ENCODE measurements at regions not wholly inside any gene's neighbourhood (a gene's known extent, or its start where the extent isn't known, plus 50 kb on each side); places are given as distances from the start of the nearest gene placed in this dataset.
"Not testable (repeated sequence)": the region's sequence is repeated elsewhere in the genome, so short reads cannot be mapped to it uniquely, and the experiment has no call there.

DNA sequence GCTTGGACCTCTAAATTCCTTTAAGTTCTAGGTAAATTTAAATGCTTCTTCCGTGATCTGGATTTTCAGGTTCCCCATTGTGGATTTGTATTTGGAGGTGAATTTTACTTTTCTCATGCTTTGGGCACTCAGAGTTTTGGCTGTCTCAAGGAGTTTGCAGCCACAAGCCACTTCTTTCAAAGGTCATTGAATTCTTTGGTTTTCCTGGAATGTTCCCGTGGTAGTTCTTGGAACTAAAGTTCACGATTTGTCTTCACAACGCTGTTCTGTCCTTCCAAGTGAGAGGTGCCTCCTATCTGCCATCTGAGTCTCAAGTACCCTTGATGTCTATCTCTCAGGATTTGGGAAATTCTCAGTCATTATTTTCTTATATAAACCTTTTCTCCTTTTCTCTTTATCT, 1438.7 kb upstream of the ZEB2 start:
- DNase-seq, result peak; percentile 7

DNA sequence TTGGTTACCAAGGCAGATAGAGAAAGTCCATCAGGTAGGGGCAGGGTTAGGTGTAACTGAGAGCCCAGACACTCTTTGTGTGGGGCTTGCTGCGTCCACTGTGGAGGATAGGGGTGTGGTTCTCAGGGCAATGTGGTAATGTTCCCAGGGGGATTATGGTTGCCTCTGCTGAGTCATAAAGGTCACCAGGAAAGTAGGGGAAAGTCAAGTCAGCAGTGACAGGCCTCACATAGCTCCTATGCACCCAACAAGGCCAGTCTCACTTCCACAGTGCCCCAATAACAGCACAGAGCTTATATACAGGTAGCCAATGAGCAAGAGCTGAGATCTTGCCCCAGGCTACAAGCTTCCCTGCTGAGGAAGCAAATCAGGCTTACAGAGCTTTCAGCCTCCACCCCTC, 1438.0 kb upstream of the ZEB2 start:
- DNase-seq, result peak; percentile 26

- DNase-seq, result no peak
Observed at GRCh38 chr2:145939949-145940348, 1420.0 kb upstream of the ZEB2 start.

- no peak for DNase-seq
Observed at GRCh38 chr2:145935016-145935415, 1415.1 kb upstream of the ZEB2 start.

DNA sequence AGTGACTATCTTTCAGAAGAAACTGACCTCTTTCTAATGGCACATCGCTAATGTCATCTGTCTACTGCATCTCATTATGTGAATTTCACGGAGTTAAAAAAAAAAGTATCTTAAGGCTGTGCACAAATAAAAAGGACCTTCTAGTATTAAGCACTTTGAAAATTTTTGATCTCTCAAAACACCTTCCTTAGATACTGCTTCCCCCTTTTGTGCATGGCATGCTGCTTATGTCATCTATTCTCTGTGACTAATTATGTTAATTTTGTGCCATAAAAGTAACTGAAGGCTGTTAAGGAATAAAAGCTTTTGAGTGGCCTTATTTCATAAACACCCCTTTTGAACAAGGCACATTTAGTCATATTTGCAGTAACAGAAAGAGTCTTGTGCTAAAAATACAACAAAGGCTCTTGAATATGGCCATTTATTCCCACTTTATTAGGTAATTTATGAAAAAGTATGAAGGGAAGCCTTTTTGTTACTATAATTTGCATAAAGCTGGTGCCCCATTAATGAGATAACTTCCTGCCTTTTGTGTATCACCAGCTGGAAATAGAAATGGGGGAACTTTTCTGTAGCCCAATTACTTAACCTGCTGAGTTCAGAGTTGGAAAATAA, 1412.0 kb upstream of the ZEB2 start:
- DNase-seq, result no peak

GRCh38 chr2:145930318-145930717, 1410.4 kb upstream of the ZEB2 start:
- no peak for DNase-seq

DNA sequence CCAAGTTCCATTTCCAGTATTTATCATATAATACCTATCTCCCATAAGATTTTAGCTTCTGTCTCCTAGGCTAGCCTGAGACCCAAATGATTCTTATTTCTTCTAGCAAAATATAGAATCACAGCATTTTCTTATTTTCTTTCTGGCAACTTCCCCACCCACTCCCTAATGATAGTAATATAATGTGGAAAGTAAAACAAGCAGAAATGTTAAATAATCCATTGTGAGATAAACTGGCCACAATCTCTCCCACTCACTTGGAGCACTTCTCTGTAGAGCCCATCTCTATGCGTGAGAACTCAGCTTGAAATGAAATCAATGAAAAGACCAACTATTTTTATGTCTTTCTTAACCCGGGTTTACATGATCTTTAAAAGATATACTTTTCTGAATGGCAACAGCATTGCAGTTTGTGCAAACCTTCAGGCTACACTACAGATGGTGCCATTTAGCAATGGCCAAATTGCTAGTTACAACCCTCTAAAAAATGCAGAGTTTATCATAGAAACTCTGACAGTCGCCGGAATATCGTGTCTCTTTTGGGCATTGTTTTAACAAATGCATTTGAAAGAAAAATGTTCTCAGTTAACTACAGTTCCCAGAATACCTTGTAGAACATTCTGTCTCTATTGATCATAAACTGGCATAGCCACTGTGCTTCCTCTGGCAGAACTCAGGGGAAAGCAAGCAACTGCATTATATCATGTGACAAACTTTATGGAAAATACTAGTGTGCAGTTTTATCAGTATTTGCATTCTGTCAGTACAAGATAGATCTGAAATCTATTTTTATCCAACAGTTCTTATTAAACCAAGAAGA, 1407.4 kb upstream of the ZEB2 start:
- DNase-seq, result no peak

GRCh38 chr2:145925591-145925990, 1405.7 kb upstream of the ZEB2 start:
- no peak for DNase-seq

DNA sequence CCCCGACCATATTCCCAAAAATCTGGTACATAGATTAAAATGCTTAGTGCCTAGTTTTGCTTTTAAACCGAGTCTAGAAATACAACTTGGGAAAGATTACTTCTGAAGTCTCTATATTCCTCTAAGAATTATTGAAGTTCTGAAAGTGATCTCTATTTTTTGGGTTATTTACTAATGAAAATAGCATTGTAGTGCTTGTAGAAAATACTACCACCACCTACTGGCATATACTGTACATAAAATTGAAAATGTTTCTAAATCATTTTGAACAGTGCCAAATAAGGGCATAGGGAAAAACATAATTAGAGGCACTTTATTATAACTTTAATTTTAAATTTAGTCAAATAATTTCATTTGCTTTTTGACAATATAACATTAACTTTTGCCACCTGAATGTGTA, 1399.6 kb upstream of the ZEB2 start:
- no peak for DNase-seq

DNA sequence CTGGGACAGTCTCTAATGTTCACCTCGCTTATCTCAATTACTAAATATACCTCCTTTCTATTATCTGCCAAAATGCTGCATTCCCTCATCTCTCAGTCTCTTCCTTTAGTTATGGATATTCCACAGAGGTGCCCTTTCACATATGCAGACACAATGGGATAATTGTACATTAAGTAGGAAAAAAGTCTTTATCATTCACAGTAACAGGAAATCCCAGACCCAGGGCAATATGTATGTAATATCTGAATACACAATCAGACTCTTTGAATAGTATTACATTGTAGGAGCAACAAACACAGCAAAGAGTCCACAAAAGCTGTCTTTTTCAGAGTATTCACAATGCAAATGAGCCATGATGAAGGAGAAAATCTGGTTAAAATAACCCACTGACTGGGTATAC, 1399.0 kb upstream of the ZEB2 start:
- DNase-seq, result no peak

GRCh38 chr2:145916799-145917198, 1396.9 kb upstream of the ZEB2 start:
- no peak for DNase-seq

GRCh38 chr2:145914716-145915115, 1394.8 kb upstream of the ZEB2 start:
- no peak for DNase-seq

GRCh38 chr2:145910416-145910815, 1390.5 kb upstream of the ZEB2 start:
- DNase-seq, result no peak

GRCh38 chr2:145909766-145910165, 1389.8 kb upstream of the ZEB2 start:
- peak; percentile 25 for DNase-seq

DNA sequence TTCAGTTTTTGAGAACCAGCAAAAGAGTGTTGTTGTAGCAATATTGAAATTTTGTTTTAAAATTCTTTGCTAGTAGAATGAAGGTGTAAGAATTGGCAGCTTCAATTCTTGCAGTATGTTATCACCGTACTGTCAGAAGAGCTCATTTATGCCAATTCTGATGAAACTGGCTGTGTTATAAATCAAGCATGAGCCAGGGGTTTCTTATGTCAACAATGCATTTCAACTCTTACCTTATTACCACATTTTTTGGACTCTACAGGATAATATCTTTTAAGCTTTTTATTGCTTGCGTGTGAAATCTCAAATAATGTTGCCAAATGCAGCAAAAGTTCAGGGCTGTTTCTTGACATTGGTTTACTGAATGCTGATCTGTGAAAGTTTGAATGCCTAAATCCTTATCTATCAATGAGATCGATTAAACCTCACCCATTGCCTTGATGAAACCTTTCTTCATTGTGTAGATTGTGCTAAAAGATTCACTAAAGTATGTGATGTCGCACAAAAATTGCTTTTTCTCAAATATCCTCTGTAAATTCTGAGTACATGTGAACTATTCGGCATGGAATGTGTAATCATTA, 1389.3 kb upstream of the ZEB2 start:
- DNase-seq, result no peak

DNA sequence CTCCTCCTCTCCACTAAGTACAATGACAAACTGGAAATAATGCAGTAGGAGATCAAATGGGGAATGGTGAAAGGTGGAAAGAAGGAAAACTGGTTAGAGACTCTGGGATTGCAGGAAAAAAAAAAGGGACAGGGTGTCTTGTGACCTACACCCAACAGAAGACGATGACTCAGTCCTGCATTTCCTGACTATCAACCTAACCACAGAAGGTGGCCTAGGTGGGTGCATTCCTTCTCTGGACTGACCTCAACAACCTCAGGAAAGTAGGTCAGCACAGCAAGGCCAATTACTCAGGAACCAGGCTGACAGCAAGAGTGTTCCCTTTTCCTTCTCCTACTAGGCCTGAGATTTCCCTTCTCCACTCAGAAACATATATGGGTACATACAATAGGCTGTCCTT, 1386.4 kb upstream of the ZEB2 start:
- peak; percentile 9 for DNase-seq

GRCh38 chr2:145905371-145905770, 1385.5 kb upstream of the ZEB2 start:
- DNase-seq, result no peak

DNA sequence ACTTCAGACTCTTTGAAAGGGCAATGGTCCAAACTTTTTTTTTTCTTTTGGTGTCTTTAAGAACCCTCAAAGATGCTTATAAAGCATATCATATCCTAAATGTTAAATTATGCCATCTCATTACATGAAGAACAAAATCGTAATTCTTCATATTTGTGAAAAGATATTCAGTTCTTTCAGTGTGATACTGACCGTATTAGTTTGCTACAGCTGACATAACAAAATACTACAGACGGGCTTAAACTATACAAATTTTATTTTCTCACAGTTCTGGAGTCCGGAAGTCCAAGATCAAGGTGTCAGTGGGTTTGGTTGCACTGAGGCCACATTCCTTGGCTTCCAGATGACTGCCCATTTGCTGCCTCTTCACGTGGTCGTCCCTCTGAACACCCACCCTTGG, 1377.2 kb upstream of the ZEB2 start:
- DNase-seq, result no peak

DNA sequence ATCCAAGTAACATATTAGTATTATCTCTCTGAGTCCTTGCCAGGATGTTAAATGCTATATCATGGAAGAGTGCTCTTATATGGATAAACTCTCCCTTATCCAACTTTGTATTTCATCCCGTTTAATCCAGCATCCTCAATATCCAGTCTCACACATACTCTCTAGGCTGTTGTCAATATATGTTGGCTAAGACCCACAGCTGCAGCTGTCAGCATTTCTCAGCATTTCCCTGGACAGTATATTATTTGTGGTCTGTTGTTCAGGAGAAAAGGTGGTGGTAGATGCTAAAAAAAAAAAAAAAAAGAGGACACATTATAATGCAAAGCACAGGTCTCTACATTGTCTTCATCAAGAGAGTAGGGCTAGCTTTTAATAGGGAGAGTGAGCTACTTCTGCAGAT, 1368.0 kb upstream of the ZEB2 start:
- DNase-seq, result no peak

GRCh38 chr2:145880997-145881396, 1361.1 kb upstream of the ZEB2 start:
- DNase-seq, result not testable (repeated sequence)

GRCh38 chr2:145875016-145875415, 1355.1 kb upstream of the ZEB2 start:
- DNase-seq, result no peak

DNA sequence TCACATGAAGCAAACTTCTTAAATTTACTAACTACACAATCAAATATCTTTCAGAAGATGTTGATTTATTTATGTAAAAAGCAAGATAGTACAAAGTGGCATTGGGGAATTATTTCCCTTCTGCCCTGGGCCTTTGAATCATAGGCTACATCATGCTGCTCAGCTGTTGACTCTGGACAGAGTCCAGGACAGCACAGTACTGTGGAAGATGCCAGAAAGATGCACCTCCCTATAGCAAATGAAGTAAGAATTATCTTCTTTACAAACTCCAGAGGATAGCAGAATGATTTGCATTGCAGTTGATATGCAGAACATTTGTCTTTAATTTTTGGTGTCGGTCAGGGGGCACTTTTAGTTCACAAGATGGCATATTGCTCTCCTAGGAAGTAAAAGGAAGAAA, 1354.5 kb upstream of the ZEB2 start:
- DNase-seq, result peak; percentile 81

GRCh38 chr2:145864501-145864900, 1344.6 kb upstream of the ZEB2 start:
- no peak for DNase-seq

DNA sequence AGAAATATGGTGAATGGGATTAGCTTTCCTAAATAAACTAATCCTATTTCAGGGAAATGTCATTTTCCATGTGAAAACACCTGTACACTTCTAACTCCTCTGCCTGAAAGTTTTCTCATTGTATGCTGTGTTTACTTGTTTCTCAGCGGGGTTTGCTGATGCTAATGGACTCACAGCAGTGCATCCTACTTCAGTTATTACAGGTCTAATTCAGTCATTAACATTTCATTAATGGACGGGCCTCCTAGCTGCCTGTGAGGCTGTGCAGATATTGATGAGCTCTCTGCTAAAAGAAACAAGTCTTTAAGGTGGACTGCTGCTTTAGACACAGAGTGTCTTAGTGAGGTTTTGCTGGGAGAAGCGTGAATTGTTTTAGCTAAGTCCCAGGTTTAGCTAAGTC, 1342.0 kb upstream of the ZEB2 start:
- DNase-seq, result no peak
